Neuronal stem cell (in vitro differentiated cells): ENCODE measurements at regions not wholly inside any gene's neighbourhood (a gene's known extent, or its start where the extent isn't known, plus 50 kb on each side); places are given as distances from the start of the nearest gene placed in this dataset.

Experiments used
- DNase-seq: peaks from one replicate; pipeline ENCODE4 v3.0.0-alpha.2; 2013; ENCODE audit warnings: low spot score
- H2AFZ ChIP-seq: one replicate; pipeline ENCODE4 v1.6.1; 2013; ENCODE audit warnings: mild to moderate bottlenecking, low read length, inconsistent platforms
- H2AK5ac ChIP-seq: 2 replicates; pipeline ENCODE4 v1.6.1; 2013; ENCODE audit warnings: low read depth, mild to moderate bottlenecking, inconsistent platforms, low read length, moderate library complexity, mixed read lengths
- H2BK120ac ChIP-seq: 2 replicates; pipeline ENCODE4 v1.6.1; 2013; ENCODE audit warnings: low read depth, mild to moderate bottlenecking, inconsistent platforms, low read length, moderate library complexity, mixed read lengths
- H2BK12ac ChIP-seq: one replicate; pipeline ENCODE4 v1.6.1; 2013; ENCODE audit warnings: low read length, inconsistent platforms
- H2BK15ac ChIP-seq: 2 replicates; pipeline ENCODE4 v1.6.1; 2013; ENCODE audit warnings: mild to moderate bottlenecking, low read length, inconsistent platforms, mixed read lengths
- H2BK5ac ChIP-seq: one replicate; pipeline ENCODE4 v1.6.1; 2013; ENCODE audit warnings: inconsistent platforms, mild to moderate bottlenecking, low read length, moderate library complexity
- H3K14ac ChIP-seq: one replicate; pipeline ENCODE4 v1.6.1; 2013; ENCODE audit warnings: low read length, inconsistent platforms
- H3K18ac ChIP-seq: 2 replicates; pipeline ENCODE4 v1.6.1; 2013; ENCODE audit warnings: low read length, inconsistent platforms
- H3K23ac ChIP-seq: 2 replicates; pipeline ENCODE4 v1.6.1; 2013; ENCODE audit warnings: low read depth, mild to moderate bottlenecking, mixed read lengths, low read length, inconsistent platforms; ENCODE audit not compliant: poor library complexity
- H3K27ac ChIP-seq: replicated peaks from 3 replicates; pipeline ENCODE4 v1.5.1; 2013; ENCODE audit warnings: low read length, inconsistent platforms
- H3K27me3 ChIP-seq, 3 experiments: 2 replicates each; pipeline ENCODE4 v1.6.1; 2013; ENCODE audit warnings: low read length in 3 of 3, mild to moderate bottlenecking in 2 of 3, inconsistent platforms in 1 of 3, low read depth in 1 of 3, mixed read lengths in 1 of 3, moderate library complexity in 1 of 3; ENCODE audit not compliant: control insufficient read depth in 3 of 3, insufficient read depth in 3 of 3
- H3K36me3 ChIP-seq, 2 donors: replicated peaks in 1 of 2; 2 replicates each; pipeline ENCODE4 v1.6.1; 2013; ENCODE audit warnings: low read length in 2 of 2; ENCODE audit not compliant: control insufficient read depth in 2 of 2, insufficient read depth in 2 of 2
- H3K4ac ChIP-seq: 2 replicates; pipeline ENCODE4 v1.6.1; 2013; ENCODE audit warnings: inconsistent platforms, mild to moderate bottlenecking, low read length, moderate library complexity
- H3K4me1 ChIP-seq, 2 donors: 1 replicate in 1 of 2; 2 replicates in 1 of 2; pipeline ENCODE4 v1.6.1; 2013; ENCODE audit warnings: low read length in 2 of 2, low read depth in 1 of 2; ENCODE audit not compliant: control insufficient read depth in 2 of 2, insufficient read depth in 1 of 2
- H3K4me2 ChIP-seq: one replicate; pipeline ENCODE4 v1.6.1; 2013; ENCODE audit warnings: mild to moderate bottlenecking, low read length, inconsistent platforms; ENCODE audit not compliant: insufficient read depth, poor library complexity, severe bottlenecking
- H3K4me3 ChIP-seq, 2 donors: 2 replicates each; pipeline ENCODE4 v1.5.1; 2013; ENCODE audit warnings: low read length in 2 of 2, mild to moderate bottlenecking in 2 of 2, inconsistent platforms in 1 of 2, moderate library complexity in 1 of 2
- H3K79me1 ChIP-seq: one replicate; pipeline ENCODE4 v1.6.1; 2013; ENCODE audit warnings: low read depth, mild to moderate bottlenecking, inconsistent platforms, low read length, moderate library complexity
- H3K9ac ChIP-seq: one replicate; pipeline ENCODE4 v1.6.1; 2013; ENCODE audit warnings: mild to moderate bottlenecking, low read depth, low read length, inconsistent platforms; ENCODE audit not compliant: poor library complexity
- H3K9me3 ChIP-seq, 2 donors: replicated peaks in 1 of 2; 2 replicates each; pipeline versions ENCODE3 to v1.6.1; 2013; ENCODE audit warnings: low read length in 2 of 2, mild to moderate bottlenecking in 2 of 2, inconsistent platforms in 1 of 2, low read depth in 1 of 2, mixed read lengths in 1 of 2, moderate library complexity in 1 of 2; ENCODE audit not compliant: control insufficient read depth in 2 of 2, insufficient read depth in 1 of 2
- H4K8ac ChIP-seq: one replicate; pipeline ENCODE4 v1.6.1; 2013; ENCODE audit warnings: low read depth, mild to moderate bottlenecking, inconsistent platforms, low read length, moderate library complexity
- H4K91ac ChIP-seq: one replicate; pipeline ENCODE4 v1.6.1; 2013; ENCODE audit warnings: low read length, low read depth, mild to moderate bottlenecking, inconsistent platforms; ENCODE audit not compliant: poor library complexity
- WGBS, 2 donors: extraction: QIAGEN DNeasy Blood & Tissue Kit; methylation state at CpG; one replicate each; pipeline ENCODE4 v1.1.7; 2013; ENCODE audit warnings: missing lambda C conversion rate in 2 of 2, mixed read lengths in 1 of 2; ENCODE audit not compliant: insufficient read length in 2 of 2, insufficient replicate concordance in 1 of 2; ENCODE audit errors: extremely low coverage in 2 of 2; 5-methylcytosine and 5-hydroxymethylcytosine counted together

DNA sequence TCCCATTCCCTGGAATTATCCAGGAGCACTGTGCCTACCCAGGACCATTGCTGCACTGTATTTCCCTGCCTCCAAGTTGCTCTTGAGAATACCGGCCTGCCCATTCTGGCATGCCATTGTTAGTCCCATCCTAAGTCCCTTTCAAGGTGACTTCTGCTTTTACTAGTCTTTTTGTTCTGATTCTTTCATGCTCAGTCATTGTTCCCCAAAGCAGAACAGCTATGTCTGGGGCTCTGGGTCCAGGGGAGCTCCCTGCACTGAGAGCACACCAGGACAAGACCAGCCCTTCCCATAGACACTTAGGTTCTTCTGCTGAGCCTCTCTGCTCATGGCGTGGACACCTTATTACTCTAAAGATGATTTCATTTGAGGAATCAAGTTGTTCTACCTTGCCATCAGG is 388.9 kb upstream of the KLF4 start:
- H4K8ac ChIP-seq, result no peak overlapping the region
- no peak overlapping the region for H2AFZ ChIP-seq

DNA sequence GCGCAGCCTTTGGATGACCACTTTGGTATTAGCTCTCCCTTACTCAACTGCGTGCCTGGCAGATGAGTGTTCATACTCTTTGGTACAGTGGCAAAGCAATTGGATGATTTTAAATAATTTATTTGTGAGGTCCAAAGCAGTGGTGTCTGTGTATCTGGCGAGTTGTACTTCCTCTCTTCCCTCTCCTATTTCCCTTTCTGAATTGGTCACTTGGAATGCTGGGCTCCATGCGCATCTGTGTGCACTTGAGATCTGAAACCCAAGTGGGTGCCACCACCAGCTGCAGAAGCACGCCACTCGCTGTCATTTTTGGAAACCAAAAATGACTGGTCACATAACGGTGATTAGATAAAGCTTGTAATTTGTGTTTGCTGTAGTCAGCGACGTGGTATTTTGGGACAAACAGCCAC is 386.0 kb upstream of the KLF4 start:
- Histone ChIP-seq H3K14ac (no peak overlapping the region), H3K4ac (no peak overlapping the region), H3K4me2 (no peak overlapping the region), H3K36me3 (no peaks in the 10 kb centered on the region), H3K23ac (no peak overlapping the region), H3K18ac (no peak overlapping the region), H3K4me1 (peaks cover 0 to 6% of the 10 kb centered on the region in 2 donors), H2BK12ac (no peak overlapping the region), H2BK15ac (no peak overlapping the region), H2BK120ac (no peak overlapping the region), H3K9me3 (no peaks in the 10 kb centered on the region), H4K8ac (no peak overlapping the region), H3K9ac (no peak overlapping the region), H2BK5ac (no peak overlapping the region), H3K27ac (no peak overlapping the region), H3K27me3 (no peaks in the 10 kb centered on the region), H4K91ac (no peak overlapping the region), H3K79me1 (no peaks in the 10 kb centered on the region), H2AK5ac (no peak overlapping the region), H3K4me3 (no peak overlapping the region), H2AFZ (no peak overlapping the region)
- WGBS, 2 donors, result no CpG with 5 or more reads among the region's 9 CpGs
- DNase-seq, result no peak

More for the DNA sequence above, 388.9 kb upstream of the KLF4 start:
- no peak overlapping the region for H3K27ac ChIP-seq
- H3K18ac ChIP-seq, result no peak overlapping the region
- H3K4me2 ChIP-seq, result no peak overlapping the region
- WGBS, 2 donors, result no CpG with 5 or more reads among the region's 2 CpGs
- H3K4ac ChIP-seq, result no peak overlapping the region
- no peaks in the 10 kb centered on the region for H3K79me1 ChIP-seq
- DNase-seq, result no peak
- H3K14ac ChIP-seq, result no peak overlapping the region
- no peak overlapping the region for H3K4me3 ChIP-seq
- no peak overlapping the region for H2BK12ac ChIP-seq
- no peak overlapping the region for H3K23ac ChIP-seq
- H3K27me3 ChIP-seq, result no peaks in the 10 kb centered on the region
- H4K91ac ChIP-seq, result no peak overlapping the region
- peaks cover 0 to 3% of the 10 kb centered on the region in 2 donors for H3K4me1 ChIP-seq
- no peak overlapping the region for H3K9ac ChIP-seq
- H3K36me3 ChIP-seq, result no peaks in the 10 kb centered on the region
- no peak overlapping the region for H2AK5ac ChIP-seq
- no peak overlapping the region for H2BK15ac ChIP-seq
- no peaks in the 10 kb centered on the region for H3K9me3 ChIP-seq
- no peak overlapping the region for H2BK5ac ChIP-seq
- H2BK120ac ChIP-seq, result no peak overlapping the region

DNA sequence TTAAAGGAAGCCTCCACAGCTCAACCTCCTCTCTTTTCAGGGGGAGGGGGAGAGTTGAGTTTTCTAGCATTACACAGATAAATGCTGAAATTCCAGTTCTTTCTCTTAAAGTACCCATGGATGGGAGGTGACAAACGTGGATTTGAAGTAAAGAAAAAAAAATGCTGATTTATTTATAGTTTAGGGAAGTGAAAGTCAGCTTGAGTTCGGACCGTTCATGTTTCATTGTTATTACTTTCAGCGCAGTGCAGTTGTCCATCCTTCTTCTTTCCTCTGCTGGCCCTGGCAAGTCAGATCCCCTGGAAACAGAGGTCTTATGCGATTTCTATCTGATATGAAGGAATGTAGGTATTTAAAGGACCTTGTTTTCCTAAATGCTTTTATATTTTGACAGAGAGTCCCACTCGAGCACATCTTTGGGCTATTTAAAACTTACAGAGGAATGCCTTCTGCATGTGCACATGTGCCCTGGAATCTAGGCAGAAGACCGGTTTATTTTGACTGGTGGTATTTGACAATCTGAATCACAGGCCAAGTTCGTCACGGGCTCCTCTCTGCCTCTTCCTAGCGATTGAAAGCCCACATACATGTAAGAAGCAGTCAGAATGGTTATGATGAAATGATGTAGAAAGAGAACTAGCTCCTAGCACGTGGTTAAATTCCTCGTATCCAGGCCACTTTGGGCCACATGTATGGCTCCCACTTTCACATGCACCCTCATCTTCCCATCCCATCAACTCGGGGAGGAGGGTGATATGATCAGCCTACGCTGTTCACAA is 385.2 kb upstream of the KLF4 start:
- no peak overlapping the region for H3K9ac ChIP-seq
- no peak overlapping the region for H3K23ac ChIP-seq
- H3K36me3 ChIP-seq, result no peaks in the 10 kb centered on the region
- H4K91ac ChIP-seq, result no peak overlapping the region
- no peaks in the 10 kb centered on the region for H3K27me3 ChIP-seq
- no peak overlapping the region for H2AK5ac ChIP-seq
- H3K9me3 ChIP-seq, result no peaks in the 10 kb centered on the region
- H2AFZ ChIP-seq, result no peak overlapping the region
- no peak overlapping the region for H4K8ac ChIP-seq
- no peak for DNase-seq
- no peak overlapping the region for H3K4me3 ChIP-seq
- H3K4ac ChIP-seq, result no peak overlapping the region
- peaks cover 0 to 6% of the 10 kb centered on the region in 2 donors for H3K4me1 ChIP-seq
- no peak overlapping the region for H2BK120ac ChIP-seq
- H3K18ac ChIP-seq, result no peak overlapping the region
- no peak overlapping the region for H2BK5ac ChIP-seq
- no peak overlapping the region for H3K14ac ChIP-seq
- no peak overlapping the region for H2BK15ac ChIP-seq
- H3K27ac ChIP-seq, result no peak overlapping the region
- H3K4me2 ChIP-seq, result no peak overlapping the region
- 100% methylated on average over 1 of the region's 14 CpGs; no CpG with 5 or more reads in 1 of the 2 donors for WGBS, 2 donors
- H2BK12ac ChIP-seq, result no peak overlapping the region
- H3K79me1 ChIP-seq, result no peaks in the 10 kb centered on the region

DNA sequence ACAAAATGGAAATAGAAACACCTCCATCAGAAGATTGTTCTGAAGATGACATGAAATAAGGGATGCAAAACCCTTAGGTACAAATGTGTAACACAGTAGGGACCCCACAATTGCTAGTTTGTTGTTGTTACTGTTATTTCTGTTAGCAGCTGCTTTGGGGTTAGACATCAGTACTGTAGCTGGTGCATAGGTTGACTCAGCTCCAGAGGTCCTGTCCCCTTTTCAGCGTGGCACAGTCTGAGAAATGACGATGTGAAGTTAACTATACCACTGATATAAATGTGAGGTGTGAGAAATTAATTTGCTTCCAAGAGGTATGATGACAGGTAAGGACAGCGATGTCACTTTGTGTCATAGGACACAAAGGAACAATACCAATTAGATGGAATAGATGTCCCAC is 384.6 kb upstream of the KLF4 start:
- Histone ChIP-seq H2BK120ac (no peak overlapping the region), H3K23ac (no peak overlapping the region), H3K18ac (no peak overlapping the region), H2BK5ac (no peak overlapping the region), H2BK15ac (no peak overlapping the region), H3K27ac (no peak overlapping the region), H2BK12ac (no peak overlapping the region), H3K4ac (no peak overlapping the region), H3K14ac (no peak overlapping the region), H4K91ac (no peak overlapping the region), H3K4me3 (no peak overlapping the region), H3K27me3 (no peaks in the 10 kb centered on the region), H3K9ac (no peak overlapping the region), H3K4me1 (peaks cover 0 to 6% of the 10 kb centered on the region in 2 donors), H2AK5ac (no peak overlapping the region), H3K4me2 (no peak overlapping the region), H3K36me3 (no peaks in the 10 kb centered on the region), H3K9me3 (no peaks in the 10 kb centered on the region), H4K8ac (no peak overlapping the region), H2AFZ (no peak overlapping the region), H3K79me1 (no peaks in the 10 kb centered on the region)
- no CpG with 5 or more reads among the region's 3 CpGs for WGBS, 2 donors
- no peak for DNase-seq
